GM12878 (cell line): ENCODE measurements at regions not wholly inside any gene's neighbourhood (a gene's known extent, or its start where the extent isn't known, plus 50 kb on each side); places are given as distances from the start of the nearest gene placed in this dataset.

Experiments used
- ATAC-seq: fragments of 200-7000 bp; cut with Tn5 transposase; 3 replicates; pipeline ENCODE4 v1.9.1; 2020; ENCODE audit warnings: mild to moderate bottlenecking, moderate library complexity
- BruUV-seq: library from RNA; stranded (reverse); fragments of 400-500 nt; replicated peaks from 2 replicates; lab custom pipeline; 2021; lab: Mats Ljungman, UMichigan
- CTCF ChIA-PET: fragments of 300-600 bp; sonication (Branson Sonifier 250); formaldehyde crosslinking; extraction: SDS; loops from one replicate; lab custom pipeline; 2021; ENCODE audit warnings: inconsistent platforms; lab: Yijun Ruan, JAX
- POLR2A ChIA-PET: fragments of 350-600 bp; formaldehyde crosslinking; extraction: SDS; loops from one replicate; lab custom pipeline; 2021; ENCODE audit warnings: inconsistent platforms; lab: Charles Lee
- RAD21 ChIA-PET: fragments of 300-600 bp; sonication (Branson Sonifier 250); formaldehyde crosslinking; loops from one replicate; lab custom pipeline; 2023; ENCODE audit warnings: antibody characterized with exemption; ENCODE audit not compliant: unreplicated experiment; lab: Charles Lee
- SMC1A ChIA-PET: fragments of 300-600 bp; sonication (Branson Sonifier 250); formaldehyde crosslinking; loops from one replicate; lab custom pipeline; 2023; ENCODE audit not compliant: unreplicated experiment, uncharacterized antibody; lab: Charles Lee
- DNase-seq: peaks from one replicate; pipeline ENCODE4 v3.0.0-alpha.2; 2011; ENCODE audit warnings: low read depth, low spot score
- FAIRE-seq: peaks from 3 replicates; lab custom pipeline; 2011; peaks lifted over from hg19 to GRCh38; lab: Jason Lieb, UNC
- H2AFZ ChIP-seq: 2 replicates; pipeline ENCODE4 v1.6.0; 2011; ENCODE audit warnings: low read depth, low read length, control low read depth; ENCODE audit not compliant: control insufficient read depth
- H3K27ac ChIP-seq: 2 replicates; pipeline ENCODE4 v1.5.1; 2011; ENCODE audit warnings: control low read depth; ENCODE audit not compliant: control insufficient read depth, insufficient read depth
- H3K27me3 ChIP-seq, 2 experiments: replicated peaks in 1 of 2; 2 replicates each; pipeline versions ENCODE4 v1.6.0 to v1.6.1; 2011; ENCODE audit warnings: low read length in 1 of 2; ENCODE audit not compliant: control insufficient read depth in 2 of 2, insufficient read depth in 2 of 2
- H3K36me3 ChIP-seq, 2 experiments: 2 replicates each; pipeline ENCODE4 v1.5.1; 2011; ENCODE audit warnings: low read length in 1 of 2; ENCODE audit not compliant: control insufficient read depth in 2 of 2, insufficient read depth in 2 of 2
- H3K4me1 ChIP-seq: 2 replicates; pipeline ENCODE4 v1.6.1; 2011; ENCODE audit warnings: mild to moderate bottlenecking, low read length, moderate library complexity, mixed read lengths; ENCODE audit not compliant: control insufficient read depth, insufficient read depth
- H3K4me2 ChIP-seq: 2 replicates; pipeline ENCODE4 v1.6.0; 2011; ENCODE audit warnings: control low read depth; ENCODE audit not compliant: control insufficient read depth, insufficient read depth
- H3K4me3 ChIP-seq: fragments of 200-600 bp; sonication (generic); 2 replicates; pipeline ENCODE4 v1.5.1; 2016
- H3K79me2 ChIP-seq: 2 replicates; pipeline ENCODE4 v1.6.0; 2011; ENCODE audit warnings: low read length; ENCODE audit not compliant: control insufficient read depth, insufficient read depth
- H3K9ac ChIP-seq: 2 replicates; pipeline ENCODE4 v1.8.0; 2011; ENCODE audit warnings: low read length, control low read depth, mixed read lengths; ENCODE audit not compliant: control insufficient read depth, insufficient read depth
- H3K9me3 ChIP-seq: replicated peaks from 3 replicates; pipeline ENCODE4 v1.5.1; 2011; ENCODE audit warnings: mild to moderate bottlenecking, low read length; ENCODE audit not compliant: control insufficient read depth, insufficient read depth
- H4K20me1 ChIP-seq: 2 replicates; pipeline ENCODE4 v1.6.0; 2011; ENCODE audit not compliant: control insufficient read depth, insufficient read depth
- CBX5 ChIP-seq: sonication (generic); IDR thresholded peaks from 2 replicates; pipeline ENCODE4 v1.6.1; 2016; ENCODE audit warnings: low read depth, moderate library complexity, mild to moderate bottlenecking, inconsistent platforms
- CEBPZ ChIP-seq: fragments of 150-350 bp; IDR thresholded peaks from 2 replicates; pipeline ENCODE4 v1.6.1; 2016; ENCODE audit warnings: low read depth, low read length
- CHD2 ChIP-seq: IDR thresholded peaks from 2 replicates; pipeline ENCODE4 v1.6.1; 2011; ENCODE audit warnings: low read depth, low read length, improper control_type of control experiment, borderline replicate concordance
- EZH2 ChIP-seq: IDR thresholded peaks from 2 replicates; pipeline ENCODE4 v1.6.1; 2012; ENCODE audit warnings: low read depth, mild to moderate bottlenecking, control low read depth, inconsistent platforms, low read length, borderline replicate concordance; ENCODE audit not compliant: control insufficient read depth
- FOS ChIP-seq: IDR thresholded peaks from 3 replicates; pipeline ENCODE4 v1.6.1; 2011; ENCODE audit warnings: borderline replicate concordance; ENCODE audit not compliant: insufficient read length; ENCODE audit errors: extremely low read depth
- IRF3 ChIP-seq: fragments of 450-650 bp; IDR thresholded peaks from 2 replicates; pipeline ENCODE4 v1.6.1; 2014; ENCODE audit warnings: mild to moderate bottlenecking
- IRF4 ChIP-seq: IDR thresholded peaks from 2 replicates; pipeline ENCODE4 v1.6.1; 2011; ENCODE audit warnings: low read depth, low read length
- JUNB ChIP-seq: IDR thresholded peaks from 2 replicates; pipeline ENCODE4 v1.6.1; 2016; ENCODE audit warnings: antibody characterized with exemption, mild to moderate bottlenecking
- KDM1A ChIP-seq: fragments of 200-600 bp; sonication (generic); IDR thresholded peaks from 2 replicates; pipeline ENCODE4 v1.6.1; 2016; ENCODE audit warnings: borderline replicate concordance
- KLF5 ChIP-seq: fragments of 450-650 bp; IDR thresholded peaks from 2 replicates; pipeline ENCODE4 v1.6.1; 2014; ENCODE audit warnings: mild to moderate bottlenecking; ENCODE audit not compliant: partially characterized antibody
- SIN3A ChIP-seq: IDR thresholded peaks from 2 replicates; pipeline ENCODE4 v1.6.1; 2012; ENCODE audit warnings: low read depth, low read length, improper control_type of control experiment
- SP1 ChIP-seq: IDR thresholded peaks from one replicate; pipeline ENCODE4 v1.6.1; 2011; ENCODE audit warnings: low read depth, low read length
- WGBS: methylation state at CpG from one replicate; pipeline ENCODE4 v1.1.6; 2016; ENCODE audit warnings: low lambda C conversion rate; ENCODE audit not compliant: insufficient replicate concordance, insufficient coverage; ENCODE audit errors: missing lambda C conversion rate; 5-methylcytosine and 5-hydroxymethylcytosine counted together
- in situ Hi-C: fragments of 300-500 bp; cut with MboI; formaldehyde crosslinking; loops from 9 replicates; pipeline ENCODE4 v1.14.3; 2018; ENCODE audit warnings: mixed read lengths
- intact Hi-C: fragments of 100-400 bp; cut with micrococcal nuclease; formaldehyde crosslinking; loops from one replicate; pipeline ENCODE4 v1.14.2; 2022; ENCODE audit not compliant: unreplicated experiment
- TF ChIP-seq, protein P1 (sequence below): IDR thresholded peaks from 2 replicates; pipeline ENCODE4 v1.6.1; 2011; ENCODE audit warnings: mild to moderate bottlenecking, low read depth, low read length, moderate library complexity; ENCODE audit not compliant: insufficient replicate concordance
- TF ChIP-seq, protein P2 (sequence below): fragments of 450-650 bp; IDR thresholded peaks from 2 replicates; pipeline ENCODE4 v1.6.1; 2018; ENCODE audit warnings: mild to moderate bottlenecking, low read depth, moderate library complexity; ENCODE audit not compliant: partially characterized antibody
- TF ChIP-seq, protein P3 (sequence below): IDR thresholded peaks from 2 replicates; pipeline ENCODE4 v1.6.1; 2012; ENCODE audit warnings: low read depth, low read length, improper control_type of control experiment

- Histone ChIP-seq H2AFZ (no peak overlapping the region), H3K9me3 (peaks cover 3% of the 10 kb centered on the region; the same call in 2 of the 3 replicates), H3K79me2 (no peaks in the 10 kb centered on the region), H4K20me1 (no peaks in the 10 kb centered on the region), H3K4me1 (no peaks in the 10 kb centered on the region), H3K27me3 (no peaks in the 10 kb centered on the region), H3K27ac (no peak overlapping the region), H3K9ac (no peak overlapping the region), H3K36me3 (no peaks in the 10 kb centered on the region), H3K4me3 (no peak overlapping the region), H3K4me2 (no peak overlapping the region)
- ChIA-PET POLR2A (no interaction called here), RAD21 (no interaction called here), CTCF (interaction anchor here (0.6 kb wide), 1 partner anchor 58 kb away, joined by 4 read pairs; no protein-coding TSS in a partner anchor), SMC1A (interaction anchor here (0.6 kb wide), 1 partner anchor 18 kb away, joined by 3 read pairs; no protein-coding TSS in a partner anchor)
- intact Hi-C loops, result no loop called here
- DNase-seq, result no peak
- BruUV-seq, result no TSS peak
- FAIRE-seq, result no peak
- 42% methylated on average over 1 of the region's 1 CpG for WGBS
- in situ Hi-C loops, result loop anchor here (25.0 kb wide), 1 partner anchor 1996 kb away; no protein-coding TSS in a partner anchor
- no peak for ATAC-seq
- TF ChIP-seq JUNB, result no peak
- TF ChIP-seq, protein P1, sequence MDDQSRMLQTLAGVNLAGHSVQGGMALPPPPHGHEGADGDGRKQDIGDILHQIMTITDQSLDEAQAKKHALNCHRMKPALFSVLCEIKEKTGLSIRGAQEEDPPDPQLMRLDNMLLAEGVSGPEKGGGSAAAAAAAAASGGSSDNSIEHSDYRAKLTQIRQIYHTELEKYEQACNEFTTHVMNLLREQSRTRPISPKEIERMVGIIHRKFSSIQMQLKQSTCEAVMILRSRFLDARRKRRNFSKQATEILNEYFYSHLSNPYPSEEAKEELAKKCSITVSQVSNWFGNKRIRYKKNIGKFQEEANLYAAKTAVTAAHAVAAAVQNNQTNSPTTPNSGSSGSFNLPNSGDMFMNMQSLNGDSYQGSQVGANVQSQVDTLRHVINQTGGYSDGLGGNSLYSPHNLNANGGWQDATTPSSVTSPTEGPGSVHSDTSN, result no peak
- TF ChIP-seq IRF3, result no peak
- TF ChIP-seq CBX5, result no peak
- TF ChIP-seq EZH2, result no peak
- no peak for TF ChIP-seq CHD2
- no peak for TF ChIP-seq FOS
- TF ChIP-seq, protein P2, sequence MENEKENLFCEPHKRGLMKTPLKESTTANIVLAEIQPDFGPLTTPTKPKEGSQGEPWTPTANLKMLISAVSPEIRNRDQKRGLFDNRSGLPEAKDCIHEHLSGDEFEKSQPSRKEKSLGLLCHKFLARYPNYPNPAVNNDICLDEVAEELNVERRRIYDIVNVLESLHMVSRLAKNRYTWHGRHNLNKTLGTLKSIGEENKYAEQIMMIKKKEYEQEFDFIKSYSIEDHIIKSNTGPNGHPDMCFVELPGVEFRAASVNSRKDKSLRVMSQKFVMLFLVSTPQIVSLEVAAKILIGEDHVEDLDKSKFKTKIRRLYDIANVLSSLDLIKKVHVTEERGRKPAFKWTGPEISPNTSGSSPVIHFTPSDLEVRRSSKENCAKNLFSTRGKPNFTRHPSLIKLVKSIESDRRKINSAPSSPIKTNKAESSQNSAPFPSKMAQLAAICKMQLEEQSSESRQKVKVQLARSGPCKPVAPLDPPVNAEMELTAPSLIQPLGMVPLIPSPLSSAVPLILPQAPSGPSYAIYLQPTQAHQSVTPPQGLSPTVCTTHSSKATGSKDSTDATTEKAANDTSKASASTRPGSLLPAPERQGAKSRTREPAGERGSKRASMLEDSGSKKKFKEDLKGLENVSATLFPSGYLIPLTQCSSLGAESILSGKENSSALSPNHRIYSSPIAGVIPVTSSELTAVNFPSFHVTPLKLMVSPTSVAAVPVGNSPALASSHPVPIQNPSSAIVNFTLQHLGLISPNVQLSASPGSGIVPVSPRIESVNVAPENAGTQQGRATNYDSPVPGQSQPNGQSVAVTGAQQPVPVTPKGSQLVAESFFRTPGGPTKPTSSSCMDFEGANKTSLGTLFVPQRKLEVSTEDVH, result no peak
- TF ChIP-seq KDM1A, result no peak
- TF ChIP-seq IRF4, result no peak
- no peak for TF ChIP-seq CEBPZ
- no peak for TF ChIP-seq KLF5
- TF ChIP-seq SIN3A, result no peak
- TF ChIP-seq, protein P3, sequence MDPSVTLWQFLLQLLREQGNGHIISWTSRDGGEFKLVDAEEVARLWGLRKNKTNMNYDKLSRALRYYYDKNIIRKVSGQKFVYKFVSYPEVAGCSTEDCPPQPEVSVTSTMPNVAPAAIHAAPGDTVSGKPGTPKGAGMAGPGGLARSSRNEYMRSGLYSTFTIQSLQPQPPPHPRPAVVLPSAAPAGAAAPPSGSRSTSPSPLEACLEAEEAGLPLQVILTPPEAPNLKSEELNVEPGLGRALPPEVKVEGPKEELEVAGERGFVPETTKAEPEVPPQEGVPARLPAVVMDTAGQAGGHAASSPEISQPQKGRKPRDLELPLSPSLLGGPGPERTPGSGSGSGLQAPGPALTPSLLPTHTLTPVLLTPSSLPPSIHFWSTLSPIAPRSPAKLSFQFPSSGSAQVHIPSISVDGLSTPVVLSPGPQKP, result no peak
- no peak for TF ChIP-seq SP1
These were observed 168.7 kb upstream of the NDUFV2 start for GRCh38 chr18:8933714-8934284.
